Activated CD4-positive, CD25-positive, alpha-beta regulatory T cell treated with anti-CD3 and anti-CD28 coated beads, Interleukin-2, amount 50 U/mL, for 72 hours (primary cell): ENCODE measurements at regions not wholly inside any gene's neighbourhood (a gene's known extent, or its start where the extent isn't known, plus 50 kb on each side); places are given as distances from the start of the nearest gene placed in this dataset.
"Not testable (repeated sequence)": the region's sequence is repeated elsewhere in the genome, so short reads cannot be mapped to it uniquely, and the experiment has no call there.

Source experiments
- DNase-seq: peaks from one replicate; pipeline ENCODE4 v3.0.0; 2021

GRCh38 chr5:34452170-34452828, 203.8 kb upstream of the RAI14 start:
- no peak for DNase-seq

- no peak for DNase-seq
Observed at GRCh38 chr5:34455098-34455497, 201.0 kb upstream of the RAI14 start.

- no peak for DNase-seq
Observed at GRCh38 chr5:34459908-34460307, 196.2 kb upstream of the RAI14 start.

GRCh38 chr5:34460496-34460895, 195.6 kb upstream of the RAI14 start:
- no peak for DNase-seq

GRCh38 chr5:34464829-34465228, 191.3 kb upstream of the RAI14 start:
- DNase-seq = no peak

GRCh38 chr5:34465301-34465700, 190.8 kb upstream of the RAI14 start:
- not testable (repeated sequence) for DNase-seq

- DNase-seq = not testable (repeated sequence)
Observed at GRCh38 chr5:34466519-34467388, 189.4 kb upstream of the RAI14 start.

- no peak for DNase-seq
Observed at GRCh38 chr5:34467436-34467835, 188.7 kb upstream of the RAI14 start.

- not testable (repeated sequence) for DNase-seq
Observed at GRCh38 chr5:34467984-34468383, 188.1 kb upstream of the RAI14 start.

- DNase-seq = no peak
Observed at GRCh38 chr5:34469971-34470370, 186.2 kb upstream of the RAI14 start.

GRCh38 chr5:34474573-34475021, 181.5 kb upstream of the RAI14 start:
- DNase-seq = no peak

GRCh38 chr5:34475249-34475966, 180.7 kb upstream of the RAI14 start:
- DNase-seq = no peak

GRCh38 chr5:34476941-34477565, 179.1 kb upstream of the RAI14 start:
- no peak for DNase-seq

- DNase-seq = no peak
Observed at GRCh38 chr5:34480810-34481528, 175.2 kb upstream of the RAI14 start.

- no peak for DNase-seq
Observed at GRCh38 chr5:34483442-34484033, 172.6 kb upstream of the RAI14 start.

- no peak for DNase-seq
Observed at GRCh38 chr5:34484216-34484920, 171.8 kb upstream of the RAI14 start.

GRCh38 chr5:34485768-34486030, 170.4 kb upstream of the RAI14 start:
- DNase-seq = no peak

- DNase-seq = peak; percentile 68
Observed at GRCh38 chr5:34486160-34486848, 169.8 kb upstream of the RAI14 start.

- DNase-seq = no peak
Observed at GRCh38 chr5:34486849-34487158, 169.3 kb upstream of the RAI14 start.

GRCh38 chr5:34487159-34487879, 168.8 kb upstream of the RAI14 start:
- DNase-seq = no peak
